K562 (cell line): ENCODE measurements at regions not wholly inside any gene's neighbourhood (a gene's known extent, or its start where the extent isn't known, plus 50 kb on each side); places are given as distances from the start of the nearest gene placed in this dataset.

Experiments used
- CBX2 ChIP-seq: fragments of 200-600 bp; sonication (generic); IDR thresholded peaks from one replicate; pipeline ENCODE4 v1.6.1; 2012; ENCODE audit warnings: mild to moderate bottlenecking, low read length, inconsistent platforms; ENCODE audit not compliant: insufficient read depth, poor library complexity, severe bottlenecking
- FOSL1 ChIP-seq: fragments of 200-800 bp; sonication (Bioruptor generic); conservative IDR thresholded peaks from 2 replicates; pipeline ENCODE4 v1.6.1; 2016; ENCODE audit warnings: missing genetic modification characterization, missing compliant biosample characterization
- HDAC2 ChIP-seq: fragments of 450-650 bp; IDR thresholded peaks from 2 replicates; pipeline ENCODE4 v1.6.1; 2016; ENCODE audit warnings: mild to moderate bottlenecking
- NBN ChIP-seq: fragments of 450-650 bp; IDR thresholded peaks from 2 replicates; pipeline ENCODE4 v1.6.1; 2016; ENCODE audit warnings: low read depth, mild to moderate bottlenecking
- NCOR1 ChIP-seq: fragments of 450-650 bp; IDR thresholded peaks from 2 replicates; pipeline ENCODE4 v1.6.1; 2016; ENCODE audit warnings: mild to moderate bottlenecking, moderate library complexity
- NFIC ChIP-seq: fragments of 450-650 bp; IDR thresholded peaks from 2 replicates; pipeline ENCODE4 v1.6.1; 2017; ENCODE audit warnings: mild to moderate bottlenecking, inconsistent platforms
- RBM17 ChIP-seq: fragments of 200-400 bp; formaldehyde crosslinking; IDR thresholded peaks from 2 replicates; pipeline ENCODE4 v1.6.1; 2017; ENCODE audit warnings: low read depth, mild to moderate bottlenecking, low read length, borderline replicate concordance
- SP1 ChIP-seq: sonication (generic); formaldehyde crosslinking; IDR thresholded peaks from 2 replicates; pipeline ENCODE4 v1.8.1; 2022; ENCODE audit warnings: mild to moderate bottlenecking, missing genetic modification reagents
- ZNF3 ChIP-seq: fragments of 250-450 bp; sonication (Bioruptor Pico); IDR thresholded peaks from 2 replicates; pipeline ENCODE4 v1.5.0; 2021; ENCODE audit warnings: mild to moderate bottlenecking, moderate library complexity
- ZNF347 ChIP-seq: fragments of 450-650 bp; formaldehyde crosslinking; IDR thresholded peaks from 2 replicates; pipeline ENCODE4 v1.4.0; 2020; ENCODE audit warnings: low read depth, mild to moderate bottlenecking, moderate library complexity
- ZNF507 ChIP-seq: conservative IDR thresholded peaks from 2 replicates; pipeline ENCODE4 v1.6.1; 2017; ENCODE audit warnings: missing genetic modification characterization, missing compliant biosample characterization
- ZNF512 ChIP-seq: IDR thresholded peaks from 2 replicates; pipeline ENCODE4 v1.6.1; 2016; ENCODE audit warnings: missing genetic modification characterization, missing compliant biosample characterization
- ZNF518B ChIP-seq: fragments of 250-450 bp; sonication (Bioruptor Pico); IDR thresholded peaks from 2 replicates; pipeline ENCODE4 v1.5.0; 2021; ENCODE audit warnings: mild to moderate bottlenecking, moderate library complexity
- ZNF561 ChIP-seq: fragments of 450-650 bp; formaldehyde crosslinking; conservative IDR thresholded peaks from 2 replicates; pipeline ENCODE4 v1.4.0; 2020; ENCODE audit warnings: mild to moderate bottlenecking, moderate library complexity
- ZSCAN32 ChIP-seq: fragments of 450-650 bp; formaldehyde crosslinking; IDR thresholded peaks from 2 replicates; pipeline ENCODE4 v1.4.0; 2020; ENCODE audit warnings: mild to moderate bottlenecking, moderate library complexity
- TF ChIP-seq, protein P1 (sequence below): sonication (generic); formaldehyde crosslinking; IDR thresholded peaks from 2 replicates; pipeline ENCODE4 v1.8.1; 2023; ENCODE audit warnings: mild to moderate bottlenecking, missing genetic modification reagents

GRCh38 chr6:47362857-47363461 is 53.3 kb upstream of the TNFRSF21 start (continued):
- TF ChIP-seq ZNF518B (no peak), CBX2 (no peak), FOSL1 (peak; percentile 71), ZNF561 (CRISPR knock-in tag) (no peak), HDAC2 (no peak), NFIC (no peak), RBM17 (no peak), ZNF507 (tag) (no peak), ZNF347 (CRISPR knock-in tag) (no peak), ZNF3 (no peak), NBN (peak; percentile 42; the same call in 1 of the 2 replicates), NCOR1 (no peak), SP1 (CRISPR knock-in tag) (no peak), ZSCAN32 (no peak), ZNF512 (no peak)
- TF ChIP-seq, protein P1, sequence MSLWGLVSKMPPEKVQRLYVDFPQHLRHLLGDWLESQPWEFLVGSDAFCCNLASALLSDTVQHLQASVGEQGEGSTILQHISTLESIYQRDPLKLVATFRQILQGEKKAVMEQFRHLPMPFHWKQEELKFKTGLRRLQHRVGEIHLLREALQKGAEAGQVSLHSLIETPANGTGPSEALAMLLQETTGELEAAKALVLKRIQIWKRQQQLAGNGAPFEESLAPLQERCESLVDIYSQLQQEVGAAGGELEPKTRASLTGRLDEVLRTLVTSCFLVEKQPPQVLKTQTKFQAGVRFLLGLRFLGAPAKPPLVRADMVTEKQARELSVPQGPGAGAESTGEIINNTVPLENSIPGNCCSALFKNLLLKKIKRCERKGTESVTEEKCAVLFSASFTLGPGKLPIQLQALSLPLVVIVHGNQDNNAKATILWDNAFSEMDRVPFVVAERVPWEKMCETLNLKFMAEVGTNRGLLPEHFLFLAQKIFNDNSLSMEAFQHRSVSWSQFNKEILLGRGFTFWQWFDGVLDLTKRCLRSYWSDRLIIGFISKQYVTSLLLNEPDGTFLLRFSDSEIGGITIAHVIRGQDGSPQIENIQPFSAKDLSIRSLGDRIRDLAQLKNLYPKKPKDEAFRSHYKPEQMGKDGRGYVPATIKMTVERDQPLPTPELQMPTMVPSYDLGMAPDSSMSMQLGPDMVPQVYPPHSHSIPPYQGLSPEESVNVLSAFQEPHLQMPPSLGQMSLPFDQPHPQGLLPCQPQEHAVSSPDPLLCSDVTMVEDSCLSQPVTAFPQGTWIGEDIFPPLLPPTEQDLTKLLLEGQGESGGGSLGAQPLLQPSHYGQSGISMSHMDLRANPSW (CRISPR knock-in tag): no peak
